GM23248 (cell line): ENCODE measurements at regions not wholly inside any gene's neighbourhood (a gene's known extent, or its start where the extent isn't known, plus 50 kb on each side); places are given as distances from the start of the nearest gene placed in this dataset.

Source experiments
- DNase-seq: peaks from one replicate; pipeline ENCODE4 v3.0.0-alpha.2; 2015
- H2AFZ ChIP-seq: fragments of 200-600 bp; sonication (generic); 2 replicates; pipeline ENCODE4 v1.6.1; 2016; ENCODE audit warnings: antibody characterized with exemption
- H3F3A ChIP-seq: fragments of 200-600 bp; sonication (generic); 2 replicates; pipeline ENCODE4 v1.6.1; 2016; ENCODE audit warnings: mild to moderate bottlenecking, antibody characterized with exemption, mixed run types; ENCODE audit not compliant: insufficient read depth
- H3K27ac ChIP-seq: fragments of 200-600 bp; sonication (generic); 2 replicates; pipeline ENCODE4 v1.5.1; 2016; ENCODE audit warnings: mild to moderate bottlenecking
- H3K27me3 ChIP-seq: fragments of 200-600 bp; sonication (generic); replicated peaks from 2 replicates; pipeline ENCODE4 v1.6.1; 2016; ENCODE audit warnings: mild to moderate bottlenecking; ENCODE audit not compliant: insufficient read depth
- H3K36me3 ChIP-seq: fragments of 200-600 bp; sonication (generic); 2 replicates; pipeline ENCODE4 v1.6.1; 2016; ENCODE audit warnings: low read depth, mild to moderate bottlenecking
- H3K4me1 ChIP-seq: fragments of 200-600 bp; sonication (generic); 2 replicates; pipeline ENCODE4 v1.6.1; 2016; ENCODE audit warnings: mild to moderate bottlenecking; ENCODE audit not compliant: insufficient read depth
- H3K4me2 ChIP-seq: fragments of 200-600 bp; sonication (generic); one replicate; pipeline ENCODE4 v1.6.1; 2016; ENCODE audit warnings: mild to moderate bottlenecking; ENCODE audit not compliant: unreplicated experiment
- H3K4me3 ChIP-seq: fragments of 200-600 bp; sonication (generic); 2 replicates; pipeline ENCODE4 v1.5.1; 2016; ENCODE audit warnings: mild to moderate bottlenecking
- H3K79me2 ChIP-seq: fragments of 200-600 bp; sonication (generic); 2 replicates; pipeline ENCODE4 v1.6.1; 2016; ENCODE audit warnings: mild to moderate bottlenecking; ENCODE audit not compliant: insufficient read depth
- H3K9ac ChIP-seq: fragments of 200-600 bp; sonication (generic); 2 replicates; pipeline ENCODE4 v1.6.1; 2016; ENCODE audit warnings: mild to moderate bottlenecking
- H3K9me2 ChIP-seq: fragments of 200-600 bp; sonication (generic); 2 replicates; pipeline ENCODE4 v1.6.1; 2016; ENCODE audit warnings: mixed run types, mild to moderate bottlenecking, moderate library complexity; ENCODE audit not compliant: insufficient read depth
- H3K9me3 ChIP-seq: fragments of 200-600 bp; sonication (generic); one replicate; pipeline ENCODE4 v1.6.1; 2017; ENCODE audit warnings: low read depth
- H4K20me1 ChIP-seq: fragments of 200-600 bp; sonication (generic); 2 replicates; pipeline ENCODE4 v1.6.0; 2016; ENCODE audit not compliant: insufficient read depth
- EZH2 ChIP-seq: fragments of 200-600 bp; sonication (generic); IDR thresholded peaks from 2 replicates; pipeline ENCODE4 v1.6.1; 2018; ENCODE audit warnings: antibody characterized with exemption, mild to moderate bottlenecking; ENCODE audit not compliant: insufficient read depth, poor library complexity, severe bottlenecking
- EZH2phosphoT487 ChIP-seq: fragments of 200-600 bp; sonication (generic); IDR thresholded peaks from 2 replicates; pipeline ENCODE4 v1.6.1; 2018; ENCODE audit warnings: antibody characterized with exemption, moderate library complexity, mild to moderate bottlenecking, low read depth; ENCODE audit not compliant: insufficient read depth
- WGBS, 2 experiments: methylation state at CpG; one replicate each; pipeline ENCODE4 v1.1.6; 2015 to 2017; ENCODE audit warnings: low lambda C conversion rate in 2 of 2, low coverage in 1 of 2; ENCODE audit errors: missing lambda C conversion rate in 2 of 2; 5-methylcytosine and 5-hydroxymethylcytosine counted together
- in situ Hi-C: fragments of 300-500 bp; cut with MboI; formaldehyde crosslinking; loops from 2 replicates; pipeline ENCODE4 v1.15.0; 2020

DNA sequence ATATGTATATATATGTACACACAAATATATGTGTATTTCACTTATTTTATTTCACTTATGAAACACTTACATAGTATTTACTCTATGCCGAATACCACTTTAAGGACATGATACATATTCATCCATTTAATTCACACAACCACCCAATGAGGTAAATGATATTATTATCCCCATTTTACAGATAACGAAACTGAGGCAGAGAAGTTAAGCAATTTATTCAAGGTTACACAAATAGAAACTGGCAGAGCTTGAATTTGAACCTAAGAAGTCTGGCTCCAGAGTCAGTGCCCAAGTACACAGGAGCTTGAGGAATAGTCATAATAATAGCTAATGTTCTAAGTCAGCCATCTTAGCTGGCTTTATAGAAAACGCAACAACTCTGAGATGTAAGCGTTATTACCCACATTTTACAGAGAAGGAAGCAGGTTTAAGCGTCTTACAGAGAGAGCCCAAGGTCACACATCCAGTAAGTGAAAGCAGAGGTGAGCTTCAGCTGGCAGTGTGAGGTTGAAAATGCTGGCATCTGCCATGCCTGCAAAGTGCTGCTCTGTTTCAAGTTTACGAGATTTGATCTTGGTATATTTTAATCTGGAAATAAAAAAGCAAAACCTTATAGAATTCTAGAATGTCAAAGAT, 326.9 kb downstream of the LPIN1 start:
- DNase-seq: no peak
- Histone ChIP-seq H3K9me2 (no peaks in the 10 kb centered on the region), H3K27me3 (no peaks in the 10 kb centered on the region; the same call in 1 of the 2 replicates), H2AFZ (no peak overlapping the region), H3K4me1 (peaks cover 14% of the 10 kb centered on the region), H3K4me3 (no peak overlapping the region), H3K4me2 (no peak overlapping the region), H3K36me3 (no peaks in the 10 kb centered on the region), H4K20me1 (no peaks in the 10 kb centered on the region), H3K79me2 (no peaks in the 10 kb centered on the region), H3K9me3 (no peaks in the 10 kb centered on the region), H3F3A (peaks cover 15% of the 10 kb centered on the region), H3K9ac (no peak overlapping the region), H3K27ac (no peak overlapping the region)
- WGBS, 2 experiments: 81 to 84% methylated on average over 6 of the region's 6 CpGs
- TF ChIP-seq EZH2: no peak
- TF ChIP-seq EZH2phosphoT487: no peak
- in situ Hi-C loops: no loop called here

DNA sequence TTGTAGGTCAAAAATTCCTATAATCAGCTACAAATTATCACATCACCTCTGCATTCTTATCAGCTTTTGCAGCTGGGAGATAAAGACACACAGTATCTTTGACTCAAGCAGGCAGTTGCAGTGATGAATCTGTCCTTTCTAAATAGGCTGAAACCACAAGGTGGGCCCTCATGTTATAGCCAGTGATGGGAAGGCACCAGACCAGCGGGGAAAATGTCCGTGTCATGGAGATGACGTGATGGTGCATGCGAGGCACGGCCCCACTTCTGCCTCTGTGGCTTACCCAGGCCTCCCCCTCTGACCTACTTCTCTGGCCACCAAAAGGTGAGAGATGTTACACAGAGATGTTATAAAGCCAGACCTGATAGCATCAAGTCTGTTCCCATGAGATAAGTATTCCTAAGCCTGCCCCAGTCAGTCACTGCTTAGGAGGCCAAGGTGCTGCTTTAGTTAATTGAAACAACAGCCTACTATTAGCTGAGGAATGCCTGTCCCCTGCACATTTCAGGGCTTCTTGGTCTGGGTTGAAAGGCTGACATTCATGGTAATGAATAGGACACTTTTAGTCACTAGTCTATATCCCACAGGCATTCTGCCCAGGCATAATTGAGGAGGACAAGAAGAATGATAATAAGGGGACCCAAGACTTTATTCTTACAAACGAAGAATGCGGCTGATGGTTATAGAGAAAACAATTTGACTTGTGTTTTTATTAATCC, 327.9 kb downstream of the LPIN1 start:
- in situ Hi-C loops: no loop called here
- no peaks in the 10 kb centered on the region for H3K36me3 ChIP-seq
- 85 to 88% methylated on average over 7 of the region's 7 CpGs for WGBS, 2 experiments
- no peak overlapping the region for H3K4me3 ChIP-seq
- TF ChIP-seq EZH2phosphoT487 (no peak), EZH2 (no peak)
- no peaks in the 10 kb centered on the region for H3K79me2 ChIP-seq
- H2AFZ ChIP-seq: no peak overlapping the region
- H3K27ac ChIP-seq: no peak overlapping the region
- DNase-seq: no peak
- H3K4me2 ChIP-seq: no peak overlapping the region
- no peaks in the 10 kb centered on the region for H4K20me1 ChIP-seq
- H3K9ac ChIP-seq: no peak overlapping the region
- H3K9me2 ChIP-seq: no peaks in the 10 kb centered on the region
- no peaks in the 10 kb centered on the region; the same call in 1 of the 2 replicates for H3K27me3 ChIP-seq
- peaks cover 15% of the 10 kb centered on the region for H3F3A ChIP-seq
- peaks cover 14% of the 10 kb centered on the region for H3K4me1 ChIP-seq
- no peaks in the 10 kb centered on the region for H3K9me3 ChIP-seq

DNA sequence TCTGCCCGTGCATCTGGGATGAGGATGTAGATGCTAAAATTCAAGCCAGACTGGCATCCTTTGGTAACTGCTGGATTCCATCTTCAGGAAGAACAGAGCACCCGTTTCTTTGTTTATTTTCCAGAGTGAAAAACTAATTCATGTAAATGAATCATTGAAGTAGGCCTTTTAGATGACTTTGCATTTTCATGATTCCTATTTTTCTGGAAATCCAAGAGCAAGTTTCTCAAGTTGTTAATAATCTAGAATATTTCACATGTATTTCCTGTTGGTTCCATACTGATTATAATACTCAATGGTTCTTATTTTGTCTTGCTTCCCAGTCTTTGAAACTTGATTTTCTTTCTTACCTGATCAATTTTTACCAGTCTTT, 328.4 kb downstream of the LPIN1 start:
- WGBS, 2 experiments: 41 to 45% methylated on average over 2 of the region's 2 CpGs
- Histone ChIP-seq H3K4me1 (peaks cover 13% of the 10 kb centered on the region), H2AFZ (no peak overlapping the region), H3K79me2 (no peaks in the 10 kb centered on the region), H3K4me3 (no peak overlapping the region), H3K27ac (no peak overlapping the region), H3K9me3 (no peaks in the 10 kb centered on the region), H4K20me1 (no peaks in the 10 kb centered on the region), H3F3A (peaks cover 13% of the 10 kb centered on the region), H3K27me3 (no peaks in the 10 kb centered on the region; the same call in 1 of the 2 replicates), H3K4me2 (no peak overlapping the region), H3K9ac (no peak overlapping the region), H3K9me2 (no peaks in the 10 kb centered on the region), H3K36me3 (no peaks in the 10 kb centered on the region)
- TF ChIP-seq EZH2: no peak
- no peak for TF ChIP-seq EZH2phosphoT487
- in situ Hi-C loops: no loop called here
- no peak for DNase-seq

DNA sequence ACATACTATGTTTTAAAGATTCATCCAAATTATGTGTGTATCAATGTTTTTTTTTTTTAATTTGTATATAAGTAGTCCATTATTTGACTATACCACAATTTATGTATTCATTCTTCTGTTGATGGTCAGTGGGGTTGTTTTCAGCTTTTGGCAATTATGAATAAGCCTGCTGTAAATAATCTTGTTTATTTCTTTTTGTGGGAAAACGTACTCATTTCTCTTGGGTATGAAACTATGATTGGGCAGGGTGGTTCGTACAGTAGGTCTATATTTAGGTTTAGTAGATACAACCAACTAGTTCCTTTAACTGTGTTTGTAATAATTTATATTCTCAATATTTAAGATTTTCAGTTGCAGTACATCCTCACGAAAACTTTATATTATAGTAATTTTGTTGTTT, 329.2 kb downstream of the LPIN1 start:
- Histone ChIP-seq H3K4me2 (no peak overlapping the region), H3F3A (peaks cover 5% of the 10 kb centered on the region), H3K9me3 (no peaks in the 10 kb centered on the region), H4K20me1 (no peaks in the 10 kb centered on the region), H3K36me3 (no peaks in the 10 kb centered on the region), H3K9ac (no peak overlapping the region), H3K27ac (no peak overlapping the region), H3K9me2 (no peaks in the 10 kb centered on the region), H3K27me3 (no peaks in the 10 kb centered on the region; the same call in 1 of the 2 replicates), H3K4me1 (peaks cover 6% of the 10 kb centered on the region; the same call in 1 of the 2 replicates), H2AFZ (no peak overlapping the region), H3K79me2 (no peaks in the 10 kb centered on the region), H3K4me3 (no peak overlapping the region)
- DNase-seq: no peak
- in situ Hi-C loops: no loop called here
- TF ChIP-seq EZH2: no peak
- WGBS, 2 experiments: 77 to 87% methylated on average over 3 of the region's 3 CpGs
